ENCODE measurements at regions not wholly inside any gene's neighbourhood (a gene's known extent, or its start where the extent isn't known, plus 50 kb on each side); places are given as distances from the start of the nearest gene placed in this dataset.

GRCh38 chrX:39016556-39016955 is 215.3 kb downstream of the MID1IP1 start:
- peak overlapping the region; percentile 93 for H3K27ac Mint-ChIP-seq
- 90% methylated on average over 3 of the region's 3 CpGs; no CpG with 5 or more reads in 1 of the 2 experiments for WGBS, 2 experiments (ENCODE audit: insufficient coverage in 1 of 2, insufficient read length in 1 of 2)
- no peaks in the 10 kb centered on the region for H3K36me3 ChIP-seq (ENCODE audit: control insufficient read depth, insufficient read depth, low read length)
- H3K9ac ChIP-seq (ENCODE audit: extremely low read depth, low read length, poor library complexity, severe bottlenecking), result no peak overlapping the region
- no peak overlapping the region for H3K27ac ChIP-seq (ENCODE audit: low read depth, low read length)
- no peaks in the 10 kb centered on the region for H3K9me3 ChIP-seq (ENCODE audit: control insufficient read depth, low read length)
- H3K4me3 ChIP-seq (ENCODE audit: low read length), result no peak overlapping the region
- no peak for DNase-seq
- peaks cover 21% of the 10 kb centered on the region for H3K4me1 ChIP-seq (ENCODE audit: control insufficient read depth, insufficient read depth, low read length)
- peak overlapping the region; percentile 26 for H3K4me3 Mint-ChIP-seq
- H3K9me3 Mint-ChIP-seq, result peaks cover 47% of the 10 kb centered on the region
- no peak for TF ChIP-seq CTCF (conservative IDR thresholded peaks at IDR 0.05)
- H3K27me3 ChIP-seq (ENCODE audit: control insufficient read depth, insufficient read depth, low read length, poor library complexity, severe bottlenecking), result no peaks in the 10 kb centered on the region
- peaks cover 48% of the 10 kb centered on the region for H3K4me1 Mint-ChIP-seq
- no peaks in the 10 kb centered on the region for H3K27me3 Mint-ChIP-seq (ENCODE audit: insufficient read depth)
- H3K36me3 Mint-ChIP-seq (ENCODE audit: low read depth), result no peaks in the 10 kb centered on the region

- peaks cover 45% of the 10 kb centered on the region for H3K4me1 Mint-ChIP-seq
Measured at GRCh38 chrX:39017077-39017476, 215.8 kb downstream of the MID1IP1 start.

DNA sequence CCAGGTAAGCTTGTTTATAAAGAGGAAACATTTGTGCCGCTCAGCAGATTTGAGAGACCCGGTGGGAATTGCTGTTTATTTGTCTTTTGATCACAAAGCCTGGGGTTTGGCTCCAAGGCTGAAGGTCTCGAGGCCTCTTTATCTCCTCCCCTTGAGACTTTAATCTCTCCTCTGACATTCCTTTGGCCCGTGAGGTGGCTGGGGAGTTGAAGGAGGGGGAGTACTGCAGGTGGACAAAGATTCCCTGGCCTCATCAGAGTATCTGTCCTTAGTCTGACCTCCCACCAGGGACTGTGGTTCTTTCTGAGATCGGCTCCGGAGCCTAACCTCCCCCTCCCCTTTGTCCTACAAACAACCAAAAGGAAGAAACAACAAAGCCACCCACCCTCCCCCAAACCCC is 216.5 kb downstream of the MID1IP1 start:
- peak; percentile 69 for DNase-seq
- Histone ChIP-seq H3K9ac (ENCODE audit: extremely low read depth, low read length, poor library complexity, severe bottlenecking) (no peak overlapping the region), H3K36me3 (ENCODE audit: control insufficient read depth, insufficient read depth, low read length) (no peaks in the 10 kb centered on the region), H3K27me3 (ENCODE audit: control insufficient read depth, insufficient read depth, low read length, poor library complexity, severe bottlenecking) (no peaks in the 10 kb centered on the region), H3K27ac (ENCODE audit: low read depth, low read length) (no peak overlapping the region), H3K4me3 (ENCODE audit: low read length) (no peak overlapping the region), H3K4me1 (ENCODE audit: control insufficient read depth, insufficient read depth, low read length) (peaks cover 21% of the 10 kb centered on the region), H3K9me3 (ENCODE audit: control insufficient read depth, low read length) (no peaks in the 10 kb centered on the region)
- WGBS, 2 experiments (ENCODE audit: insufficient coverage in 1 of 2, insufficient read length in 1 of 2), result 6% methylated on average over 4 of the region's 6 CpGs; no CpG with 5 or more reads in 1 of the 2 experiments
- Mint-ChIP-seq H3K27ac (peak overlapping the region; percentile 93), H3K4me3 (peak overlapping the region; percentile 26), H3K27me3 (ENCODE audit: insufficient read depth) (no peaks in the 10 kb centered on the region), H3K36me3 (ENCODE audit: low read depth) (no peaks in the 10 kb centered on the region), H3K9me3 (peaks cover 49% of the 10 kb centered on the region), H3K4me1 (peaks cover 41% of the 10 kb centered on the region)
- no peak for TF ChIP-seq CTCF (conservative IDR thresholded peaks at IDR 0.05)

More at GRCh38 chrX:39017077-39017476, 215.8 kb downstream of the MID1IP1 start:
- peaks cover 21% of the 10 kb centered on the region for H3K4me1 ChIP-seq (ENCODE audit: control insufficient read depth, insufficient read depth, low read length)
- Mint-ChIP-seq H3K27me3 (ENCODE audit: insufficient read depth) (no peaks in the 10 kb centered on the region), H3K27ac (peak overlapping the region; percentile 93), H3K4me3 (peak overlapping the region; percentile 26), H3K9me3 (peaks cover 46% of the 10 kb centered on the region), H3K36me3 (ENCODE audit: low read depth) (no peaks in the 10 kb centered on the region)
- DNase-seq, result no peak
- TF ChIP-seq CTCF (conservative IDR thresholded peaks at IDR 0.05), result peak; percentile 20
- 76 to 100% methylated on average over 1 to 3 of the region's 4 CpGs for WGBS, 2 experiments (ENCODE audit: insufficient coverage in 1 of 2, insufficient read length in 1 of 2)
- no peaks in the 10 kb centered on the region for H3K36me3 ChIP-seq (ENCODE audit: control insufficient read depth, insufficient read depth, low read length)
- H3K27ac ChIP-seq (ENCODE audit: low read depth, low read length), result no peak overlapping the region
- no peaks in the 10 kb centered on the region for H3K27me3 ChIP-seq (ENCODE audit: control insufficient read depth, insufficient read depth, low read length, poor library complexity, severe bottlenecking)
- no peak overlapping the region for H3K4me3 ChIP-seq (ENCODE audit: low read length)
- H3K9me3 ChIP-seq (ENCODE audit: control insufficient read depth, low read length), result no peaks in the 10 kb centered on the region
- peak overlapping the region; percentile 13 for H3K9ac ChIP-seq (ENCODE audit: extremely low read depth, low read length, poor library complexity, severe bottlenecking)

All from endodermal cell (in vitro differentiated cells).